GM10266 (cell line): ENCODE measurements at regions not wholly inside any gene's neighbourhood (a gene's known extent, or its start where the extent isn't known, plus 50 kb on each side); places are given as distances from the start of the nearest gene placed in this dataset.

ENCODE experiments used
- DNase-seq: peaks from one replicate; pipeline ENCODE4 v3.0.0; 2012; ENCODE audit errors: extremely low spot score
- TF ChIP-seq, protein P1 (sequence below): IDR thresholded peaks from 2 replicates; pipeline ENCODE4 v1.5.1; 2012; ENCODE audit warnings: mild to moderate bottlenecking, low read depth; ENCODE audit not compliant: control insufficient read depth, insufficient read depth; ENCODE audit errors: missing control alignments

DNA sequence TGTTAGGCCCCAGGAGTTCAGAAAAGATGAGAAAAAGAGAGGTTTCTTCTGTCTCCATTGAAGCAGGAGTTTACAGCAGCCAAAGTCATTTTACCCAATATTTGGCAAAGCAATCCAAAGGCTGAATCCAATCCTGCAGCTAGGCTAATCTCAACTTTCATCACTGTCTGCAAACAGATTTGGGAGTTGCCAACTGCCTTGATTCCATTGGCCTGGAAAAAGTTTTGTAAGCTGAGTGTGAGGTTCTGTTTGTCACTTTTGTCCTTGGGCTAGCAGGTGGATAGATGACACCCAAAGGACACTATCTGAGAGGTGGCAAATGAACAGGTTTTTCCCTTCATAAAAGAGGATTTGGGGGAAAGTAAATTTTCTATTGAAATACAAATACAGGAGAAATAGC lies 56.6 kb upstream of the SETBP1 start:
- TF ChIP-seq, protein P1, sequence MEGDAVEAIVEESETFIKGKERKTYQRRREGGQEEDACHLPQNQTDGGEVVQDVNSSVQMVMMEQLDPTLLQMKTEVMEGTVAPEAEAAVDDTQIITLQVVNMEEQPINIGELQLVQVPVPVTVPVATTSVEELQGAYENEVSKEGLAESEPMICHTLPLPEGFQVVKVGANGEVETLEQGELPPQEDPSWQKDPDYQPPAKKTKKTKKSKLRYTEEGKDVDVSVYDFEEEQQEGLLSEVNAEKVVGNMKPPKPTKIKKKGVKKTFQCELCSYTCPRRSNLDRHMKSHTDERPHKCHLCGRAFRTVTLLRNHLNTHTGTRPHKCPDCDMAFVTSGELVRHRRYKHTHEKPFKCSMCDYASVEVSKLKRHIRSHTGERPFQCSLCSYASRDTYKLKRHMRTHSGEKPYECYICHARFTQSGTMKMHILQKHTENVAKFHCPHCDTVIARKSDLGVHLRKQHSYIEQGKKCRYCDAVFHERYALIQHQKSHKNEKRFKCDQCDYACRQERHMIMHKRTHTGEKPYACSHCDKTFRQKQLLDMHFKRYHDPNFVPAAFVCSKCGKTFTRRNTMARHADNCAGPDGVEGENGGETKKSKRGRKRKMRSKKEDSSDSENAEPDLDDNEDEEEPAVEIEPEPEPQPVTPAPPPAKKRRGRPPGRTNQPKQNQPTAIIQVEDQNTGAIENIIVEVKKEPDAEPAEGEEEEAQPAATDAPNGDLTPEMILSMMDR, result no peak
- no peak for DNase-seq

DNA sequence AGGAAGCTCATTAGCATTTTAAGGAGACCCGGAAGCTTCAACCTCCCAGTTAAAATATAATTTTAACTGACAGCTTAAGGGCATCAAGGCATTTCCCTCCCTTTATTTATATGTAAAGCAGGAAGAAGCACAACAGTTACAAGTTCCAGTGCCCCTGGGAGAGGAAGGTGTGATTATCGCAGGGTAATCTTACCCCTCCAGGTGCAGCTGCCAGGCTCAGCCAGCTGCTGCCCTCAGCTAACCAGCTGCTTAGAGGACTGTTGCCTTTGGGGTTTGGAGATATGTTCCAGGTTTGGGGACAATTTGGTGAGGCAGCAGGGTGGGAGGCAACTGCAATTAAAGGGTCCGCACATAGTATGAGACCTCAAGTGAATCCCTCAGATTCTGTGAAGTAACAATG lies 55.3 kb upstream of the SETBP1 start:
- DNase-seq, result no peak
- TF ChIP-seq, protein P1, result no peak

DNA sequence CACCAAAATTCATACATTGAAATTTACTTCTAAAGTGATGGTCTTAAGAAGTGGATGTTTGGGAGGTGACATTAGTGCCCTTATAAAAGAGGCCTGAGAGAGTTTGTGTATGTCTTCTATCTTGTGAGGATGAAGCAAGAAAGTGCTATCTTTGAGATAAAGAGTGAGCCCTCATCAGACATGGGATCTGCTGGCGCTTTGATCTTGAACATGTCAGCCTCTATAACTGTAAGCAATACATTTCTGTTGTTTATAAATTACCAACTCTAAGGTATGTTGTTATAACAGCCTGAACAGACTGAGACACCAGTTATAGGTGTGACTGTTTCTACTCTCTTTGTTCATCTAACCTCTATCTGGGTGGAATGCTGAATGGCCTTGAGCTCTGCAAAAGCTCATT lies 54.5 kb upstream of the SETBP1 start:
- DNase-seq, result no peak
- TF ChIP-seq, protein P1, result no peak

DNA sequence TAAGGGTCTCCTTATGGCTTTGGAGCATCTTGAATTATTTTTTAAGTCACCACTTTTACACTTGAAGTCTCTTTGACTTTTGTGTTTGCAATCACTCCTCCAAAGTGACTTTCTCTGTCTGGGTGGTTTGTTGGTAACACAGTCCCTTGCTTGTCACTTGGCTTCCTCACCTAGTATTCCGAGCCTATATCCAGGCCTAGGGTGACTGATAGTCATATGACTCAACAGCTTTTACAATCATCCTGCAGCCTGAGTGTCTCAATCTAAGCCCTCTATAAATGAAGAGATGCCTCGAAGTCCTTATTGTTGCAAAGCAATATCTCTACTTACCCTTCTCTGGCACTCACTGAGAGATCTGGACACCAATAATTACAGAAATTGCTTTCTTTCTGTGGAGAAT lies 53.9 kb upstream of the SETBP1 start:
- TF ChIP-seq, protein P1, result no peak
- DNase-seq, result no peak

DNA sequence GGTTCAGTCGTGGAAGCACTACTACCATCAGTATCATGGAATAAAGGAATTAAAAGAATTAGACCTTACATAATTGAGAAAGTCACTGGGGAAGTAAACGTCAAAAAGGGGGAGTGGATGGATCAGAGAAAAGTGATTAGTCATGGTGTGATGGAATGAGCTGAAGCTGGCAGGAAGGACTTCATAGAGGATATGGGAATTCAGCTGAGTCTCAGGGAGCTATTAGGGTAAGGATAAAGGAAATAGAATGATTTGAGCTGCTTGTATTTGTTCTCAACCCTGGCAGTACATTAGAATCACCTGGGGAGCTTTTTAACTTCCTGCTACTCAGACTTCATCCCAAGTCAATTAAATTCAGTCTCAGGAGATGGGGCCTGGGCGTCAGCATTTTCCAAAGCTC lies 53.4 kb upstream of the SETBP1 start:
- no peak for DNase-seq

GRCh38 chr18:44629406-44629805 lies 51.3 kb upstream of the SETBP1 start:
- TF ChIP-seq, protein P1, result no peak
- no peak for DNase-seq

More for the DNA sequence above, 53.4 kb upstream of the SETBP1 start:
- TF ChIP-seq, protein P1, result no peak

DNA sequence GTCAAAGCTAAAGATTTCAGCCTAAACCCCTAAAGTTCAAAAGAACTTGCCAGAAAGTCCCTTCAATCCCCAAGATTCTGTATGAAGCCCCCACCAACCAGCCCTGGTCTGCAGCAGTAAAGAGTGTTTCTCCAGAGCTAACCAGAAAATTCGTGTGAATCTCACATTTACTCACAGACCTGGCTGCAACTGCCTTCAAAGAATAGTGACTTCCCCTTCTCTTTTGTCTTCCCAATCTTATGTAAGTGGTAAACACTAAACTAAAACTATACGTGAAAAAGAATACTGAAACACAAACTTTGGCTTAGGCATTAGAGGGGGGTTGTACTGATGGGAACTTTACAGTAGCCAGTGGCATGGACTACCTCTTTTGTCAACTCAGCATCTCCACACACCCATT lies 50.6 kb upstream of the SETBP1 start:
- no peak for DNase-seq
- TF ChIP-seq, protein P1, result no peak
